Bronchial epithelial cell (primary cell): ENCODE measurements at regions not wholly inside any gene's neighbourhood (a gene's known extent, or its start where the extent isn't known, plus 50 kb on each side); places are given as distances from the start of the nearest gene placed in this dataset.

Experiments
- DNase-seq: peaks from one replicate; pipeline ENCODE4 v3.0.0-alpha.2; 2010; ENCODE audit warnings: low read depth
- FAIRE-seq: peaks from 2 replicates; lab custom pipeline; 2011; peaks lifted over from hg19 to GRCh38; lab: Jason Lieb, UNC
- H3K27me3 ChIP-seq: 2 replicates; pipeline ENCODE4 v1.5.1; 2011; ENCODE audit warnings: low read length; ENCODE audit not compliant: control insufficient read depth, insufficient read depth
- H3K36me3 ChIP-seq: 2 replicates; pipeline ENCODE4 v1.5.1; 2011; ENCODE audit warnings: low read length; ENCODE audit not compliant: control insufficient read depth, insufficient read depth
- H3K4me3 ChIP-seq: 2 replicates; pipeline ENCODE4 v1.5.1; 2011; ENCODE audit warnings: mild to moderate bottlenecking, low read depth, low read length, control low read depth
- CTCF ChIP-seq: IDR thresholded peaks from 2 replicates; pipeline ENCODE4 v1.5.1; 2011; ENCODE audit warnings: mild to moderate bottlenecking, moderate library complexity, low read length, control low read depth, inconsistent platforms; ENCODE audit not compliant: insufficient read depth, severe bottlenecking

GRCh38 chr5:124819201-124819600 lies 72.8 kb upstream of the ZNF608 start:
- Histone ChIP-seq H3K27me3 (peaks cover 3% of the 10 kb centered on the region), H3K36me3 (no peaks in the 10 kb centered on the region), H3K4me3 (no peak overlapping the region)
- no peak for TF ChIP-seq CTCF
- DNase-seq (peak; percentile 53), FAIRE-seq (no peak)

- Histone ChIP-seq H3K36me3 (no peaks in the 10 kb centered on the region), H3K4me3 (no peak overlapping the region), H3K27me3 (peaks cover 3% of the 10 kb centered on the region)
- no peak for DNase-seq
- no peak for TF ChIP-seq CTCF
- FAIRE-seq = no peak
Measured at GRCh38 chr5:124822647-124823046, 76.2 kb upstream of the ZNF608 start.

DNA sequence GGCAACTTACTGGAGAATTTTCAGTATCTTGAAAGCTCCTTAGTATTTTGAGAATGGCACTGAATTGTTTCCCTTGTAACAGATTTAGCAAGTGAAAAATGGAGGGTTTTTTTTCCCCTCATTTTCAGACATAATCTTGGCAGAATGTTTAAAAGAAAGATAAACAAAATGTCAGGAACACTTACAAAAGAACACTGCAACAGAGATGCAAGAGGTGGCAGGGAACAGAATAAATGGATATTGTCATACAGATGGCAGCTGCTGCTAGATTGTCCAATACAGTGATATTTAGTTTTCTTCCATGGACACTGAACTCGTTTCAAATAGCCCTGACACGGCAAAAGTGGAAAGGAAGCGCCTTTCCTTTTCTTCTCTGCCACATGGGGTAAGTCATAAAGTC lies 76.9 kb upstream of the ZNF608 start:
- peaks cover 3% of the 10 kb centered on the region for H3K27me3 ChIP-seq
- H3K36me3 ChIP-seq = no peaks in the 10 kb centered on the region
- FAIRE-seq = no peak
- H3K4me3 ChIP-seq = no peak overlapping the region
- no peak for TF ChIP-seq CTCF
- DNase-seq = no peak

DNA sequence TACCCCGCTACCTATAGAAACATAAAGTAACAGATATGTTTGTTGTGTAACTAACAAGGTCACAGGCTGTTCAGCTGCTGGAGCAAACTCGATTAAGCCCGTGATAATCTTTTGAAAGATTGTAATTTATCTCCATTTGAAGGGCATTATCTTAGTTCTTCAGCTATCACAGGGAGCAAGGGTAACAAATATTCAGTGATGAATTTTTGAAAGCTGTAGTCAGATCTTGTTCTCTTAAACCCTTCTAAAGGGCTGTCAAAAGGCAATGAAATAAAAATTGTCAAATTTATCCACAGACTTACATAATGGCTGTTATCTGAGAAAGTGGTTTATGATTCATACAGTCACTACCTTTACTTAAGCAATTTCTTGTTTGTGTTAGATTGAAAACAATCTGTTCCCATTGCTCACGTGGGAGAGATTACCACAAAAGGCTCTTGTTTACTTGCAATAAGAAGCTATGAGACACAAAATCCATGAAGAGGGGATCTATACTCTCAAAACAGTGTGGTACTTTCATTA lies 78.3 kb upstream of the ZNF608 start:
- DNase-seq = peak; percentile 95
- Histone ChIP-seq H3K4me3 (no peak overlapping the region), H3K27me3 (peaks cover 3% of the 10 kb centered on the region), H3K36me3 (no peaks in the 10 kb centered on the region)
- TF ChIP-seq CTCF = no peak
- FAIRE-seq = no peak

DNA sequence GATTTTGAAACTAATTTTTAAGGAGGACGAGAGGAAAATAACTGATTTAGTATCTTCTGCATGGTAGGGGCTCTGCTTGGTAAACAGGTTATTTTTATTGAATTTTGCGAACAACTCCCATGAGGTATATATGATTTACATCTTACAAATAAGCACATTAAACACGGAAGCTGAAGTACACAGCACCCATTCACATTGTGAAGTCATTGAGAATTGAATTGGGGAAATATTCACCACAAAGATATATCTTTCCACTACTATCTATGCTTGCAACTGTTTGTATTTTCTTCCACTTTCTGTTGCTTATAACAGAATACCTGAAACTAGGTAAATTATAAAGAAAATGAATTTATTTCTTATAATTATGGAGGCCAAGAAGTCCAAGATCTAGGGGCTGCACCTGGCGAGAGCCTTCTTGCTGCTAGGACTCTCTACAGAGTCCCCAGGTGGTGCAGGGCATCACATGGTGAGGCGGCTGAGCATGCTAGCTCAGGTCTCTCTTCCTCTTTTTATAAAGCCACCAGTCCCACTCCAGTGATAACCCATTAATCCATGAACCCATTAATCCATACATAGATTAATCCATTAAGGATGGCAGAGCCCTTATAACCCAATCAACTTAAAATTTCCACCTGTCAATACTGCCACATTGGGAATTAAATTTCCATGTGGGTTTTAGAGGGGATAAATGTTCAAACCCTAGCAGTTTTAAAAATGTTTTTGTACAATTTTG lies 79.0 kb upstream of the ZNF608 start:
- Histone ChIP-seq H3K36me3 (no peaks in the 10 kb centered on the region), H3K27me3 (peaks cover 3% of the 10 kb centered on the region), H3K4me3 (no peak overlapping the region)
- FAIRE-seq (no peak), DNase-seq (no peak)
- TF ChIP-seq CTCF = no peak

GRCh38 chr5:124825983-124826337 lies 79.5 kb upstream of the ZNF608 start:
- Histone ChIP-seq H3K4me3 (no peak overlapping the region), H3K36me3 (no peaks in the 10 kb centered on the region), H3K27me3 (peaks cover 3% of the 10 kb centered on the region)
- TF ChIP-seq CTCF = no peak
- FAIRE-seq (no peak), DNase-seq (no peak)
